Stimulated activated CD8-positive, alpha-beta memory T cell treated with anti-CD3 and anti-CD28 coated beads, Interleukin-4, amount 100 ng/mL, for 48 hours (primary cell): ENCODE measurements at regions not wholly inside any gene's neighbourhood (a gene's known extent, or its start where the extent isn't known, plus 50 kb on each side); places are given as distances from the start of the nearest gene placed in this dataset.
"Not testable (repeated sequence)": the region's sequence is repeated elsewhere in the genome, so short reads cannot be mapped to it uniquely, and the experiment has no call there.

ENCODE experiments used
- DNase-seq: peaks from one replicate; pipeline ENCODE4 v3.0.0-alpha.2; 2020

GRCh38 chr13:88622362-88622973 lies 951.3 kb downstream of the SLITRK5 start:
- peak; percentile 25 for DNase-seq

GRCh38 chr13:88623150-88623549 lies 952.0 kb downstream of the SLITRK5 start:
- DNase-seq, result no peak

GRCh38 chr13:88627071-88627470 lies 955.9 kb downstream of the SLITRK5 start:
- DNase-seq, result no peak

- no peak for DNase-seq
Observed at GRCh38 chr13:88628882-88629281, 957.7 kb downstream of the SLITRK5 start.

GRCh38 chr13:88637935-88638334 lies 966.8 kb downstream of the SLITRK5 start:
- DNase-seq, result no peak

- DNase-seq, result no peak
Observed at GRCh38 chr13:88643233-88643632, 972.1 kb downstream of the SLITRK5 start.

GRCh38 chr13:88648598-88649373 lies 977.6 kb downstream of the SLITRK5 start:
- no peak for DNase-seq

- no peak for DNase-seq
Observed at GRCh38 chr13:88649855-88650254, 978.7 kb downstream of the SLITRK5 start.

GRCh38 chr13:88651531-88651930 lies 980.4 kb downstream of the SLITRK5 start:
- DNase-seq, result no peak

GRCh38 chr13:88656751-88657150 lies 985.6 kb downstream of the SLITRK5 start:
- DNase-seq, result no peak

GRCh38 chr13:88670509-88670908 lies 999.3 kb downstream of the SLITRK5 start:
- DNase-seq, result no peak

GRCh38 chr13:88674841-88675240 lies 1003.7 kb downstream of the SLITRK5 start:
- DNase-seq, result no peak

- no peak for DNase-seq
Observed at GRCh38 chr13:88675347-88675996, 1004.3 kb downstream of the SLITRK5 start.

- DNase-seq, result no peak
Observed at GRCh38 chr13:88676016-88676415, 1004.8 kb downstream of the SLITRK5 start.

- no peak for DNase-seq
Observed at GRCh38 chr13:88685459-88685858, 1014.3 kb downstream of the SLITRK5 start.

GRCh38 chr13:88701551-88701950 lies 1030.4 kb downstream of the SLITRK5 start:
- DNase-seq, result no peak

GRCh38 chr13:88704600-88705275 lies 1033.6 kb downstream of the SLITRK5 start:
- DNase-seq, result no peak

GRCh38 chr13:88707646-88708045 lies 1036.5 kb downstream of the SLITRK5 start:
- no peak for DNase-seq

- no peak for DNase-seq
Observed at GRCh38 chr13:88717946-88718345, 1046.8 kb downstream of the SLITRK5 start.

- no peak for DNase-seq
Observed at GRCh38 chr13:88718781-88719180, 1047.6 kb downstream of the SLITRK5 start.

- DNase-seq, result no peak
Observed at GRCh38 chr13:88726075-88726474, 1054.9 kb downstream of the SLITRK5 start.

GRCh38 chr13:88727236-88727635 lies 1056.1 kb downstream of the SLITRK5 start:
- DNase-seq, result not testable (repeated sequence)

- DNase-seq, result no peak
Observed at GRCh38 chr13:88729605-88730004, 1058.4 kb downstream of the SLITRK5 start.
